Mucosa of descending colon (tissue), 3 donors: ENCODE measurements at regions not wholly inside any gene's neighbourhood (a gene's known extent, or its start where the extent isn't known, plus 50 kb on each side); places are given as distances from the start of the nearest gene placed in this dataset.
"Not testable (repeated sequence)": the region's sequence is repeated elsewhere in the genome, so short reads cannot be mapped to it uniquely, and the experiment has no call there.

ENCODE experiments used
- ATAC-seq: fragments of 200-7000 bp; cut with Tn5 transposase; one replicate; pipeline ENCODE4 v1.9.1; 2020; ENCODE audit warnings: mild to moderate bottlenecking, moderate library complexity
- DNase-seq, 3 donors: peaks; one replicate each; pipeline ENCODE4 v3.0.0-alpha.2; 2020
- H3K36me3 ChIP-seq: fragments of 200-600 bp; one replicate; pipeline ENCODE4 v1.8.0; 2021; ENCODE audit warnings: low read depth, mild to moderate bottlenecking
- H3K4me1 ChIP-seq: fragments of 200-600 bp; one replicate; pipeline ENCODE4 v1.8.0; 2021; ENCODE audit warnings: low read depth, mild to moderate bottlenecking
- H3K4me3 ChIP-seq: fragments of 200-600 bp; one replicate; pipeline ENCODE4 v1.8.0; 2021; ENCODE audit warnings: mild to moderate bottlenecking
- H3K9me3 ChIP-seq: fragments of 200-600 bp; one replicate; pipeline ENCODE4 v1.8.0; 2021; ENCODE audit warnings: mild to moderate bottlenecking
- CTCF ChIP-seq: fragments of 200-600 bp; IDR thresholded peaks from one replicate; pipeline ENCODE4 v1.8.0; 2022; ENCODE audit warnings: antibody characterized with exemption, mild to moderate bottlenecking
- intact Hi-C, 2 donors: fragments of 100-400 bp; cut with DNase I in 1 of 2; cut with micrococcal nuclease in 1 of 2; formaldehyde crosslinking; loops; one replicate each; pipeline versions ENCODE4 v1.11.0 to v1.11.1; 2022; cut with DNase I, micrococcal nuclease
- donor health status: DM: no; HTN: no; CAD: no; lungs with moderate emphysema.
- donor health status: DM: no; HTN: no; CAD: no.
- donor health status: DM: no; HTN: yes; CAD: no.

- H3K9me3 ChIP-seq, intact Hi-C loops, H3K36me3 ChIP-seq, H3K4me1 ChIP-seq, H3K4me3 ChIP-seq, DNase-seq, ATAC-seq: not testable (repeated sequence)
Observed at GRCh38 chr2:90139046-90139445, 1447.6 kb downstream of the RPIA start.

GRCh38 chr2:90141558-90141957 lies 1450.1 kb downstream of the RPIA start:
- intact Hi-C loops, ATAC-seq, H3K9me3 ChIP-seq, H3K4me1 ChIP-seq, H3K4me3 ChIP-seq, H3K36me3 ChIP-seq, DNase-seq: not testable (repeated sequence)

GRCh38 chr2:90151805-90152204 lies 1460.3 kb downstream of the RPIA start:
- ATAC-seq, H3K9me3 ChIP-seq: not testable (repeated sequence)

GRCh38 chr2:90170978-90171377 lies 1479.5 kb downstream of the RPIA start:
- ATAC-seq, DNase-seq, H3K36me3 ChIP-seq, intact Hi-C loops, H3K4me1 ChIP-seq, H3K4me3 ChIP-seq, H3K9me3 ChIP-seq: not testable (repeated sequence)

More at GRCh38 chr2:90151805-90152204, 1460.3 kb downstream of the RPIA start:
- H3K36me3 ChIP-seq, intact Hi-C loops, H3K4me3 ChIP-seq, DNase-seq, H3K4me1 ChIP-seq: not testable (repeated sequence)

- ATAC-seq, H3K4me1 ChIP-seq, DNase-seq, H3K36me3 ChIP-seq, H3K9me3 ChIP-seq, intact Hi-C loops, H3K4me3 ChIP-seq: not testable (repeated sequence)
Observed at GRCh38 chr2:90173081-90173480, 1481.6 kb downstream of the RPIA start.

GRCh38 chr2:90179591-90179990 lies 1488.1 kb downstream of the RPIA start:
- H3K4me1 ChIP-seq, H3K4me3 ChIP-seq, intact Hi-C loops, DNase-seq, ATAC-seq, H3K36me3 ChIP-seq, H3K9me3 ChIP-seq: not testable (repeated sequence)

- Histone ChIP-seq H3K36me3 (no peaks in the 10 kb centered on the region), H3K9me3 (no peaks in the 10 kb centered on the region), H3K4me1 (no peaks in the 10 kb centered on the region), H3K4me3 (no peak overlapping the region)
- TF ChIP-seq CTCF = no peak
- ATAC-seq (no peak), DNase-seq (no peak)
- intact Hi-C loops = no loop called here
Observed at GRCh38 chr2:90207454-90208058, 1516.1 kb downstream of the RPIA start.

GRCh38 chr2:90209009-90209408 lies 1517.5 kb downstream of the RPIA start:
- intact Hi-C loops = no loop called here
- TF ChIP-seq CTCF = no peak
- Histone ChIP-seq H3K9me3 (no peaks in the 10 kb centered on the region), H3K4me1 (no peaks in the 10 kb centered on the region), H3K36me3 (no peaks in the 10 kb centered on the region), H3K4me3 (no peak overlapping the region)
- ATAC-seq = no peak
- DNase-seq = no peak

- H3K36me3 ChIP-seq = no peaks in the 10 kb centered on the region
- intact Hi-C loops = no loop called here
- no peak overlapping the region for H3K4me3 ChIP-seq
- H3K9me3 ChIP-seq = no peaks in the 10 kb centered on the region
- DNase-seq = no peak
- TF ChIP-seq CTCF = no peak
- ATAC-seq = no peak
- no peaks in the 10 kb centered on the region for H3K4me1 ChIP-seq
Observed at GRCh38 chr2:90209806-90210205, 1518.3 kb downstream of the RPIA start.

- H3K4me1 ChIP-seq, ATAC-seq, H3K9me3 ChIP-seq, H3K36me3 ChIP-seq, H3K4me3 ChIP-seq, DNase-seq, intact Hi-C loops: not testable (repeated sequence)
Observed at GRCh38 chr2:90215880-90216279, 1524.4 kb downstream of the RPIA start.

- intact Hi-C loops, H3K9me3 ChIP-seq, DNase-seq, H3K4me3 ChIP-seq, H3K36me3 ChIP-seq, H3K4me1 ChIP-seq, ATAC-seq: not testable (repeated sequence)
Observed at GRCh38 chr2:90216801-90217200, 1525.3 kb downstream of the RPIA start.

- H3K9me3 ChIP-seq, DNase-seq, ATAC-seq, H3K4me3 ChIP-seq, intact Hi-C loops, H3K36me3 ChIP-seq, H3K4me1 ChIP-seq: not testable (repeated sequence)
Observed at GRCh38 chr2:90218534-90218933, 1527.1 kb downstream of the RPIA start.
